B cell (primary cell): ENCODE measurements at regions not wholly inside any gene's neighbourhood (a gene's known extent, or its start where the extent isn't known, plus 50 kb on each side); places are given as distances from the start of the nearest gene placed in this dataset.

ENCODE experiments used
- ATAC-seq: fragments of 200-7000 bp; cut with Tn5 transposase; one replicate; pipeline ENCODE4 v1.10.0; 2021; ENCODE audit warnings: low read depth, mild to moderate bottlenecking, moderate number of reproducible peaks, moderate library complexity
- CTCF ChIA-PET: fragments of 350-600 bp; sonication (Branson Sonifier 250); formaldehyde crosslinking; loops from one replicate; lab custom pipeline; 2021; ENCODE audit warnings: antibody characterized with exemption, inconsistent platforms; lab: Charles Lee
- POLR2A ChIA-PET: fragments of 350-600 bp; sonication (Branson Sonifier 250); formaldehyde crosslinking; loops from one replicate; lab custom pipeline; 2021; ENCODE audit warnings: antibody characterized with exemption; lab: Charles Lee
- DNase-seq: peaks from one replicate; pipeline ENCODE4 v3.0.0; 2013
- H2AFZ ChIP-seq: 2 replicates; pipeline ENCODE4 v1.6.1; 2012; ENCODE audit warnings: mild to moderate bottlenecking, low read depth, low read length; ENCODE audit not compliant: insufficient read depth, poor library complexity, severe bottlenecking
- H3K27ac ChIP-seq, 2 donors: 1 replicate in 1 of 2; 2 replicates in 1 of 2; pipeline ENCODE4 v1.5.1; 2012 to 2013; ENCODE audit warnings: low read length in 2 of 2, mild to moderate bottlenecking in 2 of 2, moderate library complexity in 1 of 2
- H3K27me3 ChIP-seq, 4 experiments: fragments of 200-600 bp in 1 of 4; sonication (generic) in 1 of 4; replicated peaks in 1 of 4; 1 replicate in 2 of 4; 2 replicates in 2 of 4; pipeline versions ENCODE4 v1.6.1 to v1.7.0; 2013 to 2016; ENCODE audit warnings: low read length in 3 of 4, mild to moderate bottlenecking in 2 of 4, mixed read lengths in 1 of 4, moderate library complexity in 1 of 4; ENCODE audit not compliant: insufficient read depth in 4 of 4, control insufficient read depth in 3 of 4; ENCODE audit errors: control extremely low read depth in 1 of 4
- H3K36me3 ChIP-seq, 2 experiments: replicated peaks in 1 of 2; 1 replicate in 1 of 2; 2 replicates in 1 of 2; pipeline versions ENCODE4 v1.6.1 to v1.7.1; 2013; ENCODE audit warnings: low read length in 1 of 2; ENCODE audit not compliant: insufficient read depth in 2 of 2, control insufficient read depth in 1 of 2; ENCODE audit errors: control extremely low read depth in 1 of 2, extremely low read depth in 1 of 2
- H3K4me1 ChIP-seq, 2 donors: fragments of 200-600 bp in 1 of 2; sonication (generic) in 1 of 2; 1 replicate in 1 of 2; 2 replicates in 1 of 2; pipeline versions ENCODE4 v1.5.1 to v1.6.1; 2013 to 2017; ENCODE audit warnings: low read length in 2 of 2; ENCODE audit not compliant: control insufficient read depth in 2 of 2, insufficient read depth in 2 of 2
- H3K4me2 ChIP-seq: replicated peaks from 2 replicates; pipeline ENCODE3; 2012; ENCODE audit warnings: mild to moderate bottlenecking, low read depth, low read length; ENCODE audit not compliant: poor library complexity, severe bottlenecking
- H3K4me3 ChIP-seq, 5 experiments: fragments of 200-600 bp in 1 of 5; sonication (generic) in 1 of 5; 1 replicate in 3 of 5; 2 replicates in 2 of 5; pipeline versions ENCODE4 v1.5.1 to v1.7.0; 2011 to 2016; ENCODE audit warnings: low read length in 4 of 5, mild to moderate bottlenecking in 4 of 5, low read depth in 2 of 5, control low read depth in 1 of 5, moderate library complexity in 1 of 5; ENCODE audit not compliant: insufficient read depth in 1 of 5; ENCODE audit errors: control extremely low read depth in 1 of 5, extremely low read depth in 1 of 5
- H3K79me2 ChIP-seq: fragments of 200-600 bp; sonication (generic); one replicate; pipeline ENCODE4 v1.6.0; 2016; ENCODE audit warnings: low read length; ENCODE audit not compliant: control insufficient read depth, insufficient read depth
- H3K9ac ChIP-seq: fragments of 200-600 bp; sonication (generic); 2 replicates; pipeline ENCODE4 v1.6.1; 2017; ENCODE audit warnings: mild to moderate bottlenecking, low read length, moderate library complexity
- H3K9me3 ChIP-seq, 3 donors: one replicate each; pipeline versions ENCODE4 v1.6.1 to v1.7.1; 2013; ENCODE audit warnings: low read length in 2 of 3; ENCODE audit not compliant: control insufficient read depth in 2 of 3, insufficient read depth in 1 of 3; ENCODE audit errors: control extremely low read depth in 1 of 3
- H4K20me1 ChIP-seq: 2 replicates; pipeline ENCODE4 v1.6.0; 2012; ENCODE audit warnings: mild to moderate bottlenecking, low read length; ENCODE audit not compliant: insufficient read depth, control insufficient read depth, poor library complexity, severe bottlenecking
- H3K27ac Mint-ChIP-seq: one replicate; pipeline ENCODE4 v1.8.0; 2021; ENCODE audit warnings: mixed read lengths
- H3K27me3 Mint-ChIP-seq: one replicate; pipeline ENCODE4 v1.8.0; 2021; ENCODE audit warnings: mixed read lengths
- H3K4me1 Mint-ChIP-seq: one replicate; pipeline ENCODE4 v1.8.0; 2021; ENCODE audit warnings: mixed read lengths
- H3K4me3 Mint-ChIP-seq: one replicate; pipeline ENCODE4 v1.8.0; 2021; ENCODE audit warnings: mixed read lengths
- H3K9me3 Mint-ChIP-seq: one replicate; pipeline ENCODE4 v1.8.0; 2022; ENCODE audit warnings: mixed read lengths; ENCODE audit not compliant: insufficient read depth
- EZH2 ChIP-seq: IDR thresholded peaks from 2 replicates; pipeline ENCODE4 v1.6.1; 2012; ENCODE audit warnings: borderline replicate concordance, low read depth, mild to moderate bottlenecking, moderate library complexity, low read length; ENCODE audit not compliant: insufficient read depth, poor library complexity, severe bottlenecking
- WGBS: methylation state at CpG from one replicate; pipeline ENCODE4 v1.1.5; 2013; ENCODE audit warnings: missing lambda C conversion rate; ENCODE audit not compliant: insufficient coverage; 5-methylcytosine and 5-hydroxymethylcytosine counted together
- intact Hi-C: fragments of 100-400 bp; cut with micrococcal nuclease; formaldehyde crosslinking; loops from one replicate; pipeline ENCODE4 v1.10.0; 2022
- TF ChIP-seq, protein P1 (sequence below): fragments of 200-600 bp; IDR thresholded peaks from one replicate; pipeline ENCODE4 v1.8.0; 2022; ENCODE audit warnings: antibody characterized with exemption, mild to moderate bottlenecking

DNA sequence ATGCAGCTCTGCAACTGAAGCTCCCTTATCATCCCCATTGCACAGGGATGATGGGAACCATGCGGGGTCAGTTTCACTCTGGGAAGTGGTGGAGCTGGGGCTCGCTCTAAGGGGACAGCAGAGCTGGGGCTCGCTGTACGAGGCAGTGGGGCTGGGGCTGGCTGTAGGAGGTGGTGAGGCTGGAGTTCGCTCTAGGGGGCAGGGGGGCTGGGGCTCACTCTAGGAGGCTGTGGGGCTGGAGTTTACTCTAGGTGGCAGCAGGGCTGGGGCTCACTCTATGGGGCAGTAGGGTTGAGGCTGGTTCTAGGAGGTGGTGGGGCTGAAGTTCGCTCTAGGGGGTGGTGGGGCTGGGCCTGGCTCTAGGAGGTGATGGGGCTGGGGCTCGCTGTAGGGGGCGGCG lies 99.1 kb downstream of the UQCRFS1 start:
- no peak overlapping the region for H3K27ac Mint-ChIP-seq
- no peaks in the 10 kb centered on the region for H3K4me1 Mint-ChIP-seq
- no peaks in the 10 kb centered on the region for H3K27me3 Mint-ChIP-seq
- no peaks in the 10 kb centered on the region for H3K27me3 ChIP-seq
- intact Hi-C loops, result no loop called here
- H3K4me2 ChIP-seq, result no peak overlapping the region
- ATAC-seq (no peak), DNase-seq (no peak)
- no peak overlapping the region for H3K9ac ChIP-seq
- no peaks in the 10 kb centered on the region for H3K36me3 ChIP-seq
- CTCF ChIA-PET, result no interaction called here
- H3K4me3 Mint-ChIP-seq, result no peak overlapping the region
- no peaks in the 10 kb centered on the region for H4K20me1 ChIP-seq
- peaks cover 0 to 27% (median 0%) of the 10 kb centered on the region in 3 donors for H3K9me3 ChIP-seq
- POLR2A ChIA-PET, result no interaction called here
- no peak overlapping the region for H3K27ac ChIP-seq
- H3K79me2 ChIP-seq, result no peaks in the 10 kb centered on the region
- no peaks in the 10 kb centered on the region for H3K4me1 ChIP-seq
- no peak overlapping the region for H3K4me3 ChIP-seq
- WGBS, result 93% methylated on average over 8 of the region's 9 CpGs
- no peaks in the 10 kb centered on the region for H3K9me3 Mint-ChIP-seq
- H2AFZ ChIP-seq, result no peak overlapping the region
- TF ChIP-seq, protein P1, sequence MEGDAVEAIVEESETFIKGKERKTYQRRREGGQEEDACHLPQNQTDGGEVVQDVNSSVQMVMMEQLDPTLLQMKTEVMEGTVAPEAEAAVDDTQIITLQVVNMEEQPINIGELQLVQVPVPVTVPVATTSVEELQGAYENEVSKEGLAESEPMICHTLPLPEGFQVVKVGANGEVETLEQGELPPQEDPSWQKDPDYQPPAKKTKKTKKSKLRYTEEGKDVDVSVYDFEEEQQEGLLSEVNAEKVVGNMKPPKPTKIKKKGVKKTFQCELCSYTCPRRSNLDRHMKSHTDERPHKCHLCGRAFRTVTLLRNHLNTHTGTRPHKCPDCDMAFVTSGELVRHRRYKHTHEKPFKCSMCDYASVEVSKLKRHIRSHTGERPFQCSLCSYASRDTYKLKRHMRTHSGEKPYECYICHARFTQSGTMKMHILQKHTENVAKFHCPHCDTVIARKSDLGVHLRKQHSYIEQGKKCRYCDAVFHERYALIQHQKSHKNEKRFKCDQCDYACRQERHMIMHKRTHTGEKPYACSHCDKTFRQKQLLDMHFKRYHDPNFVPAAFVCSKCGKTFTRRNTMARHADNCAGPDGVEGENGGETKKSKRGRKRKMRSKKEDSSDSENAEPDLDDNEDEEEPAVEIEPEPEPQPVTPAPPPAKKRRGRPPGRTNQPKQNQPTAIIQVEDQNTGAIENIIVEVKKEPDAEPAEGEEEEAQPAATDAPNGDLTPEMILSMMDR, result no peak
- no peak for TF ChIP-seq EZH2

DNA sequence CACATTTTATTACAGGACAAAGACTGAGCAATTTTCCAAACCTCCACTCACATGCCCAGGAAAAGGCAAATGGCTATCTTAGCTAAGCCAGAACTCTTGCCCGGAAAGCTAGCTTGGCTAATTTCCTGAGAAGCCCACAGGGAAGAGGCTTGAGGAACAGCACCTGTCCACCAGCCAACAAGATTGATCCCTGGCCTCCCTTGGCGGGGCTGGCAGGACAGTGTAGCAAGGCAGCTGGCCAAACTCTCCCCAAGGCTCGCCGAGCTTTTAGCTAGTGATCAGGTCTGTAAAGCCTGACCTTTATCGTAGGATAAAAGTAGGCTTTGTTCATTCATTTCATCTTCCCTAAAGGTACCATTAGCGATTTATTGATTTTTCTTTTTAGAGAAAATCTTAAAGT lies 101.4 kb downstream of the UQCRFS1 start:
- Mint-ChIP-seq H3K4me1 (no peaks in the 10 kb centered on the region), H3K4me3 (no peak overlapping the region), H3K27ac (no peak overlapping the region), H3K9me3 (no peaks in the 10 kb centered on the region), H3K27me3 (no peaks in the 10 kb centered on the region)
- intact Hi-C loops, result no loop called here
- 90% methylated on average over 2 of the region's 6 CpGs for WGBS
- Histone ChIP-seq H3K4me1 (no peaks in the 10 kb centered on the region), H3K4me2 (no peak overlapping the region), H2AFZ (no peak overlapping the region), H3K9ac (no peak overlapping the region), H3K4me3 (no peak overlapping the region), H3K9me3 (peaks cover 0 to 26% (median 0%) of the 10 kb centered on the region in 3 donors), H4K20me1 (no peaks in the 10 kb centered on the region), H3K27me3 (no peaks in the 10 kb centered on the region), H3K36me3 (no peaks in the 10 kb centered on the region), H3K27ac (no peak overlapping the region), H3K79me2 (no peaks in the 10 kb centered on the region)
- CTCF ChIA-PET, result no interaction called here
- DNase-seq (no peak), ATAC-seq (no peak)
- POLR2A ChIA-PET, result no interaction called here
- TF ChIP-seq EZH2, result no peak
- TF ChIP-seq, protein P1, result no peak
